NCI-H2171 treated with DMSO at 0.1 percent for 48 hours (cell line): ENCODE measurements at regions not wholly inside any gene's neighbourhood (a gene's known extent, or its start where the extent isn't known, plus 50 kb on each side); places are given as distances from the start of the nearest gene placed in this dataset.
"Not testable (repeated sequence)": the region's sequence is repeated elsewhere in the genome, so short reads cannot be mapped to it uniquely, and the experiment has no call there.

Source experiments
- DNase-seq: peaks from one replicate; lab custom pipeline; 2025; lab: John Stamatoyannopoulos, UW

GRCh38 chr2:190150413-190150812 lies 87.9 kb upstream of the MSTN start:
- DNase-seq, result no peak

- DNase-seq, result no peak
Measured at GRCh38 chr2:190149908-190150307, 87.4 kb upstream of the MSTN start.

GRCh38 chr2:190149200-190149599 lies 86.7 kb upstream of the MSTN start:
- no peak for DNase-seq

- DNase-seq, result not testable (repeated sequence)
Measured at GRCh38 chr2:190146109-190146508, 83.6 kb upstream of the MSTN start.

- DNase-seq, result not testable (repeated sequence)
Measured at GRCh38 chr2:190140474-190140873, 77.9 kb upstream of the MSTN start.

- DNase-seq, result no peak
Measured at GRCh38 chr2:190139371-190139770, 76.8 kb upstream of the MSTN start.

- no peak for DNase-seq
Measured at GRCh38 chr2:190138032-190138431, 75.5 kb upstream of the MSTN start.

GRCh38 chr2:190137561-190137960 lies 75.0 kb upstream of the MSTN start:
- DNase-seq, result no peak

GRCh38 chr2:190136825-190137224 lies 74.3 kb upstream of the MSTN start:
- no peak for DNase-seq

- DNase-seq, result no peak
Measured at GRCh38 chr2:190136259-190136658, 73.7 kb upstream of the MSTN start.

GRCh38 chr2:190129421-190130199 lies 67.1 kb upstream of the MSTN start:
- DNase-seq, result no peak

GRCh38 chr2:190127651-190128050 lies 65.1 kb upstream of the MSTN start:
- no peak for DNase-seq

GRCh38 chr2:190126798-190127197 lies 64.3 kb upstream of the MSTN start:
- DNase-seq, result no peak

GRCh38 chr2:190123956-190124355 lies 61.4 kb upstream of the MSTN start:
- DNase-seq, result no peak

- DNase-seq, result peak; percentile 5
Measured at GRCh38 chr2:190121971-190122370, 59.4 kb upstream of the MSTN start.

GRCh38 chr2:190121305-190121704 lies 58.8 kb upstream of the MSTN start:
- DNase-seq, result no peak

- DNase-seq, result no peak
Measured at GRCh38 chr2:190119923-190120590, 57.5 kb upstream of the MSTN start.

- no peak for DNase-seq
Measured at GRCh38 chr2:190119257-190119656, 56.7 kb upstream of the MSTN start.

- DNase-seq, result no peak
Measured at GRCh38 chr2:190117305-190117704, 54.8 kb upstream of the MSTN start.

- no peak for DNase-seq
Measured at GRCh38 chr2:190113000-190113399, 50.5 kb upstream of the MSTN start.
